SK-N-SH treated with all-trans-retinoic acid at 6 μM for 48 hours (cell line): ENCODE measurements at regions not wholly inside any gene's neighbourhood (a gene's known extent, or its start where the extent isn't known, plus 50 kb on each side); places are given as distances from the start of the nearest gene placed in this dataset.
A peak's percentile ranks its signal among the peaks of the same experiment; 100 is the strongest.

Experiments used
- ATAC-seq: fragments of 200-7000 bp; cut with Tn5 transposase; 3 replicates; pipeline ENCODE4 v1.9.1; 2020; ENCODE audit warnings: mild to moderate bottlenecking, moderate library complexity
- BACH2 ChIP-seq: fragments of 250-450 bp; sonication (Bioruptor Pico); IDR thresholded peaks from 2 replicates; pipeline ENCODE4 v1.9.0; 2021; ENCODE audit warnings: mild to moderate bottlenecking, borderline replicate concordance
- CSDC2 ChIP-seq: fragments of 250-450 bp; sonication (Bioruptor Pico); IDR thresholded peaks from 2 replicates; pipeline ENCODE4 v1.5.0; 2020; ENCODE audit warnings: mild to moderate bottlenecking, moderate library complexity
- ESRRG ChIP-seq: fragments of 250-450 bp; sonication (Bioruptor Pico); IDR thresholded peaks from 2 replicates; pipeline ENCODE4 v1.6.1; 2021; ENCODE audit warnings: mild to moderate bottlenecking
- GLIS3 ChIP-seq: fragments of 250-450 bp; sonication (Bioruptor Pico); IDR thresholded peaks from 2 replicates; pipeline ENCODE4 v1.5.0; 2020; ENCODE audit warnings: mild to moderate bottlenecking, moderate library complexity
- ISL1 ChIP-seq: fragments of 250-450 bp; sonication (Bioruptor Pico); IDR thresholded peaks from 2 replicates; pipeline ENCODE4 v2.1.2; 2022; ENCODE audit warnings: mild to moderate bottlenecking, moderate library complexity
- OSR1 ChIP-seq: fragments of 250-450 bp; sonication (Bioruptor Pico); IDR thresholded peaks from 2 replicates; pipeline ENCODE4 v1.8.0; 2022; ENCODE audit warnings: moderate library complexity, mild to moderate bottlenecking, inconsistent platforms
- PPARA ChIP-seq: fragments of 250-450 bp; sonication (Bioruptor Pico); IDR thresholded peaks from 2 replicates; pipeline ENCODE4 v1.5.0; 2020; ENCODE audit warnings: mild to moderate bottlenecking, borderline replicate concordance
- RARB ChIP-seq: fragments of 250-450 bp; sonication (Bioruptor Pico); IDR thresholded peaks from 2 replicates; pipeline ENCODE4 v1.8.0; 2021; ENCODE audit warnings: mild to moderate bottlenecking, moderate library complexity
- TCF4 ChIP-seq: fragments of 250-450 bp; sonication (Bioruptor Pico); IDR thresholded peaks from 2 replicates; pipeline ENCODE4 v1.8.0; 2021; ENCODE audit warnings: mild to moderate bottlenecking, moderate library complexity, borderline replicate concordance
- TOX ChIP-seq: fragments of 250-450 bp; sonication (Bioruptor Pico); IDR thresholded peaks from 2 replicates; pipeline ENCODE4 v1.8.0; 2021; ENCODE audit warnings: mild to moderate bottlenecking, moderate library complexity, borderline replicate concordance
- ZFP3 ChIP-seq: fragments of 250-450 bp; sonication (Bioruptor Pico); IDR thresholded peaks from 2 replicates; pipeline ENCODE4 v1.5.0; 2020; ENCODE audit warnings: mild to moderate bottlenecking, moderate library complexity
- ZFP30 ChIP-seq: fragments of 450-650 bp; formaldehyde crosslinking; IDR thresholded peaks from 2 replicates; pipeline ENCODE4 v1.5.0; 2022; ENCODE audit warnings: mild to moderate bottlenecking, moderate library complexity
- ZNF565 ChIP-seq: fragments of 450-650 bp; formaldehyde crosslinking; conservative IDR thresholded peaks from 2 replicates; pipeline ENCODE4 v1.5.0; 2020; ENCODE audit warnings: low read depth, mild to moderate bottlenecking, moderate library complexity
- ZNF70 ChIP-seq: fragments of 450-650 bp; formaldehyde crosslinking; IDR thresholded peaks from 2 replicates; pipeline ENCODE4 v1.5.0; 2020; ENCODE audit warnings: mild to moderate bottlenecking, moderate library complexity
- ZNF8 ChIP-seq: fragments of 450-650 bp; formaldehyde crosslinking; IDR thresholded peaks from 2 replicates; pipeline ENCODE4 v1.5.0; 2020; ENCODE audit warnings: mild to moderate bottlenecking, moderate library complexity
- TF ChIP-seq, protein P1 (sequence below): fragments of 250-450 bp; sonication (Bioruptor Pico); IDR thresholded peaks from 2 replicates; pipeline ENCODE4 v1.8.0; 2020; ENCODE audit warnings: mild to moderate bottlenecking, moderate library complexity, borderline replicate concordance
- TF ChIP-seq, protein P2 (sequence below): fragments of 250-450 bp; sonication (Bioruptor Pico); IDR thresholded peaks from 2 replicates; pipeline ENCODE4 v1.5.0; 2020; ENCODE audit warnings: mild to moderate bottlenecking, moderate library complexity
- TF ChIP-seq, protein P3 (sequence below): fragments of 250-450 bp; sonication (Bioruptor Pico); IDR thresholded peaks from 2 replicates; pipeline ENCODE4 v1.5.1; 2020; ENCODE audit warnings: low read depth, mild to moderate bottlenecking, moderate library complexity
- TF ChIP-seq, protein P4 (sequence below): fragments of 250-450 bp; sonication (Bioruptor Pico); IDR thresholded peaks from 2 replicates; pipeline ENCODE4 v1.5.1; 2021; ENCODE audit warnings: mild to moderate bottlenecking, moderate library complexity

DNA sequence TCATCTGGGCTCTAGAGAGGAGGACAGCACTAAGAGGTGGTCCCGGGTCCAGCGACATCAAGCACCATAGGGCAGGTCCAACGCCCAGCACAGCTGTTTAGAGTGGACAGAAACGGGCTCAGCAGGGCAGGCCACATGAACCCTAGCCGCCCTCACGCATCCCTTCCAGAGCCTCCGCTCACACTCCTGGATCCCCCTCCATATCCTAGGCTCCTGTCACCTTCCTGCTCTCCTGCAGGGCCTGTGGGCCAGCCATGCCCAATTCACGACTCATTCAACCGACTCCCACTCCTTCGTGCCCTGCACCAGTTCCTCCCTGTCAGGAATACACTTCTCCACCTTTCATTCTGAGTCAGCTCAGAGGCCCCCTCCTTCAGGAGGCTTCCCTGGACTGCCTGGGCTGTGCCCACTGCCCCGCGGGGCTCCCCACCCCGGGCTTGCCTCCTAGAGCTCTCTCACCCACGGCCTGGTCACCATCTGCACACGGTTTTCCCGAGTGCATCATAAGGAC is 90.2 kb downstream of the LINGO1 start:
- TF ChIP-seq TOX (CRISPR knock-in tag) (no peak), ZNF70 (CRISPR knock-in tag) (no peak), OSR1 (CRISPR knock-in tag) (no peak), RARB (CRISPR knock-in tag) (no peak), ZFP3 (no peak), CSDC2 (CRISPR knock-in tag) (no peak), TCF4 (CRISPR knock-in tag) (no peak), ZNF8 (CRISPR knock-in tag) (no peak), ZFP30 (CRISPR knock-in tag) (no peak), BACH2 (CRISPR knock-in tag) (no peak)
- TF ChIP-seq, protein P1, sequence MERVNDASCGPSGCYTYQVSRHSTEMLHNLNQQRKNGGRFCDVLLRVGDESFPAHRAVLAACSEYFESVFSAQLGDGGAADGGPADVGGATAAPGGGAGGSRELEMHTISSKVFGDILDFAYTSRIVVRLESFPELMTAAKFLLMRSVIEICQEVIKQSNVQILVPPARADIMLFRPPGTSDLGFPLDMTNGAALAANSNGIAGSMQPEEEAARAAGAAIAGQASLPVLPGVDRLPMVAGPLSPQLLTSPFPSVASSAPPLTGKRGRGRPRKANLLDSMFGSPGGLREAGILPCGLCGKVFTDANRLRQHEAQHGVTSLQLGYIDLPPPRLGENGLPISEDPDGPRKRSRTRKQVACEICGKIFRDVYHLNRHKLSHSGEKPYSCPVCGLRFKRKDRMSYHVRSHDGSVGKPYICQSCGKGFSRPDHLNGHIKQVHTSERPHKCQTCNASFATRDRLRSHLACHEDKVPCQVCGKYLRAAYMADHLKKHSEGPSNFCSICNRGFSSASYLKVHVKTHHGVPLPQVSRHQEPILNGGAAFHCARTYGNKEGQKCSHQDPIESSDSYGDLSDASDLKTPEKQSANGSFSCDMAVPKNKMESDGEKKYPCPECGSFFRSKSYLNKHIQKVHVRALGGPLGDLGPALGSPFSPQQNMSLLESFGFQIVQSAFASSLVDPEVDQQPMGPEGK (CRISPR knock-in tag), result no peak
- TF ChIP-seq, protein P2, sequence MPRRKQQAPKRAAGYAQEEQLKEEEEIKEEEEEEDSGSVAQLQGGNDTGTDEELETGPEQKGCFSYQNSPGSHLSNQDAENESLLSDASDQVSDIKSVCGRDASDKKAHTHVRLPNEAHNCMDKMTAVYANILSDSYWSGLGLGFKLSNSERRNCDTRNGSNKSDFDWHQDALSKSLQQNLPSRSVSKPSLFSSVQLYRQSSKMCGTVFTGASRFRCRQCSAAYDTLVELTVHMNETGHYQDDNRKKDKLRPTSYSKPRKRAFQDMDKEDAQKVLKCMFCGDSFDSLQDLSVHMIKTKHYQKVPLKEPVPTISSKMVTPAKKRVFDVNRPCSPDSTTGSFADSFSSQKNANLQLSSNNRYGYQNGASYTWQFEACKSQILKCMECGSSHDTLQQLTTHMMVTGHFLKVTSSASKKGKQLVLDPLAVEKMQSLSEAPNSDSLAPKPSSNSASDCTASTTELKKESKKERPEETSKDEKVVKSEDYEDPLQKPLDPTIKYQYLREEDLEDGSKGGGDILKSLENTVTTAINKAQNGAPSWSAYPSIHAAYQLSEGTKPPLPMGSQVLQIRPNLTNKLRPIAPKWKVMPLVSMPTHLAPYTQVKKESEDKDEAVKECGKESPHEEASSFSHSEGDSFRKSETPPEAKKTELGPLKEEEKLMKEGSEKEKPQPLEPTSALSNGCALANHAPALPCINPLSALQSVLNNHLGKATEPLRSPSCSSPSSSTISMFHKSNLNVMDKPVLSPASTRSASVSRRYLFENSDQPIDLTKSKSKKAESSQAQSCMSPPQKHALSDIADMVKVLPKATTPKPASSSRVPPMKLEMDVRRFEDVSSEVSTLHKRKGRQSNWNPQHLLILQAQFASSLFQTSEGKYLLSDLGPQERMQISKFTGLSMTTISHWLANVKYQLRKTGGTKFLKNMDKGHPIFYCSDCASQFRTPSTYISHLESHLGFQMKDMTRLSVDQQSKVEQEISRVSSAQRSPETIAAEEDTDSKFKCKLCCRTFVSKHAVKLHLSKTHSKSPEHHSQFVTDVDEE, result no peak
- TF ChIP-seq, all 23 proteins: peak for 0
- ATAC-seq, result peak; percentile 37; the same call in 2 of the 3 replicates

DNA sequence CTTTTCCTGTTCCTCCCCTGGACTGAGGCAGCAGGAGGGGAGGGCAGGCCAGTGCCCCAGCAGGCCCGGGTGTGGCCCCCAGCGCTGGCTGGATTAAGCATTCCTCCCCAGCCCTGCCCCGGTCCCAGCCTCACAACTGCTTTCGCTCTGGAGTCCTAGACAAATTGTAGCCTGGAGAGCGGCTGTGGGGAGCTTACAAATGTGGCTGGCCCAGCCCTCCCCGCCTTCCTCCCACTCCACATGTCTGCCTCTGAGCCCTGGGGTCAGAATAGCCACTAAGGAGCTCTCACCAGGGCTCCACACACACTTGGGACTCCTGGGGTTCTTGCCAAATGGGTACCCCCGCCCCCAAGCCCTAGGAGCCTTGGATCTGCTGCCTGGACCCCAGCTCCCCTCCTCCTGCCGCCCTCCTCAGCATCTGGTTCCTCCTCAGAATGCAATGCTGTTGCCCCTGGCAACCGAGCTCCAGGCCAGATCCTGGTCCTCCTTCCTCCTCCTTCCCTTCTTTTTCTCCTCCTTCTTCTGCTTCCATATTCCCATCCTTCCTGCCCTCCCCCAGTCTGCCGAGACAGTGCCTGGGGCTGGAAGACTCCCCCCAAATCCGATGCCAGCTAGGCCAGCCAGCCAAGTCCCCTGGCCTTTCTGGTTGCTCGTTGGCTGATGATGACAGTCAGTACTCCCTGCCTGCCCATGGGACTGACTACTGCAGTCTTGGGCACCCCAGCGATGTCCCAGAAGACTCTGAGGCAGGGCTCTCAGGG is 91.1 kb downstream of the LINGO1 start:
- ATAC-seq, result no peak
- TF ChIP-seq OSR1 (CRISPR knock-in tag) (no peak), ZFP3 (no peak), ESRRG (CRISPR knock-in tag) (no peak), ISL1 (CRISPR knock-in tag) (no peak)
- TF ChIP-seq, protein P3, sequence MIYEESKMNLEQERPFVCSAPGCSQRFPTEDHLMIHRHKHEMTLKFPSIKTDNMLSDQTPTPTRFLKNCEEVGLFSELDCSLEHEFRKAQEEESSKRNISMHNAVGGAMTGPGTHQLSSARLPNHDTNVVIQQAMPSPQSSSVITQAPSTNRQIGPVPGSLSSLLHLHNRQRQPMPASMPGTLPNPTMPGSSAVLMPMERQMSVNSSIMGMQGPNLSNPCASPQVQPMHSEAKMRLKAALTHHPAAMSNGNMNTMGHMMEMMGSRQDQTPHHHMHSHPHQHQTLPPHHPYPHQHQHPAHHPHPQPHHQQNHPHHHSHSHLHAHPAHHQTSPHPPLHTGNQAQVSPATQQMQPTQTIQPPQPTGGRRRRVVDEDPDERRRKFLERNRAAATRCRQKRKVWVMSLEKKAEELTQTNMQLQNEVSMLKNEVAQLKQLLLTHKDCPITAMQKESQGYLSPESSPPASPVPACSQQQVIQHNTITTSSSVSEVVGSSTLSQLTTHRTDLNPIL, result no peak
- TF ChIP-seq, protein P4, sequence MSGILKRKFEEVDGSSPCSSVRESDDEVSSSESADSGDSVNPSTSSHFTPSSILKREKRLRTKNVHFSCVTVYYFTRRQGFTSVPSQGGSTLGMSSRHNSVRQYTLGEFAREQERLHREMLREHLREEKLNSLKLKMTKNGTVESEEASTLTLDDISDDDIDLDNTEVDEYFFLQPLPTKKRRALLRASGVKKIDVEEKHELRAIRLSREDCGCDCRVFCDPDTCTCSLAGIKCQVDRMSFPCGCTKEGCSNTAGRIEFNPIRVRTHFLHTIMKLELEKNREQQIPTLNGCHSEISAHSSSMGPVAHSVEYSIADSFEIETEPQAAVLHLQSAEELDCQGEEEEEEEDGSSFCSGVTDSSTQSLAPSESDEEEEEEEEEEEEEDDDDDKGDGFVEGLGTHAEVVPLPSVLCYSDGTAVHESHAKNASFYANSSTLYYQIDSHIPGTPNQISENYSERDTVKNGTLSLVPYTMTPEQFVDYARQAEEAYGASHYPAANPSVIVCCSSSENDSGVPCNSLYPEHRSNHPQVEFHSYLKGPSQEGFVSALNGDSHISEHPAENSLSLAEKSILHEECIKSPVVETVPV (CRISPR knock-in tag), result no peak

DNA sequence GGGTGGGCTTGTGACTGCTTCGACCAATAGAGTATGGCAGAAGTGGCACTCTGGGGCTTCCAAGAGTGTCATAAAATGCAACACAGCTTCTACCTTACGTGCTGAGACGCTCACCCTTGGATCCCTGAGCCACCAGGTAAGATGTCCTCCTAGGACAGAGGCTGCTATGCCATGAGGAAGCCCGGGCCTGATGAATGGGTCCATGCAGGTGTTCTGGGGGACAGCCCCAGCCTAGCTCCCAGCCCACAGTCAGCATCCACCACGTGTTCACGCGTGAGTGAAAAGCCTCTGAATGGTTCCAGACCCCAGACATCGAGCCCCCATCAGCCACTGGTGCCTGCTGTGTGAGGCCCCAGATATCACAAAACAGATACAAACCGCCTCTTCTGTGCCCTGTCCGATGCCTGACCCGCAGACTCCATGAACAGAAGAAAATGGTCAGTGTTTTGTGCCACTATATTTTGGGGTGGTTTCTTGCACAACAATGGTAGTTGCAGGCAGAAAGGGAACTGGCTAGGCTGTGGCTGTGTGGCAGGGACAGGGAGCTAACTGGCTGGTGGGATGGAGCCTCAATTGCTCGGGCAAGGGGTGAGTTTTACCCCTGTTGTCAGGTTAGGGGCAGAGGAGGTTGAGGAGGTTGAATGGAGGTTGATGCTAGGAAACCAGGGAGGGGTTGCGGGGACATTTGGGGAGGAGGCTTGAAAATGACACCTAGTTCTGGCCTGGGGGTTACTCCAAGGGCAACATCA is 92.2 kb downstream of the LINGO1 start:
- no peak for ATAC-seq
- no peak for TF ChIP-seq BACH2 (CRISPR knock-in tag)
- no peak for TF ChIP-seq ZNF8 (CRISPR knock-in tag)
- TF ChIP-seq ISL1 (CRISPR knock-in tag), result no peak

DNA sequence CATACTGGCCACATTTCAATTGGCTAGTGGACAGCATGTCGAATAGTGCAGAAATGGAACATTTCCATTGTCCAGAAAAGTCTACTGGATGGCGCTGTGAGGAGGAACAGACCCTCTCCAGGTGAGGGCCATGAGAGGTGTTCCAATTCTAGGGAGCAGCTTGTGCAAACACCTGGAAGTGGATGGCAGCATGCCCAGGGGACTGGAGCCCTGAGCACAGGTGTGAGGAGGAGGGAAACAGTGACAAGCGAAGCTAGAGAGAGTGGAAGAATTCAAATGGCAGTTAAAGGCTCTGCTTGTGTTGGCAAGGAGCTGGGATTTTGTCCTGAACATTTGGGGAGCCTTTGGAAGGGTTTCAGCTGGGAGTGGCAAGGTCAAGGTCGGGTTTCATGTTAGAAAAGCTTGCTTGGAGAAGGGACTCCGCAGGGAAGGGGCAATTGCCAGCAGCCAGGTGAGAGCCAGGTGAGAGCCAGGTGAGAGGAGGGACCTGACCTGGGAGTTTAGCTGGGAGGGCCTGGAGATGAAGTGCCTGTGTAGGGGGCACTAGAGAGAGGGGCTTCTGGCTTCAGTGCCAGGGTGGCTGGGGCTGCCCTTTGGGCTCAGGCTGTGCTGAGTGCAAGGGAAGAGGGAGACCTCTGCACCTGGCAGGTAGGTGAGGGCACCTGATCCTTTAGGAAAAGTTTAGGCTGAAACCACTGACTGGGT is 93.8 kb downstream of the LINGO1 start:
- no peak for ATAC-seq
- no peak for TF ChIP-seq RARB (CRISPR knock-in tag)
- TF ChIP-seq, protein P3, result no peak
- no peak for TF ChIP-seq ZFP30 (CRISPR knock-in tag)
- TF ChIP-seq ZFP3, result no peak
- TF ChIP-seq PPARA, result no peak
- no peak for TF ChIP-seq OSR1 (CRISPR knock-in tag)
- no peak for TF ChIP-seq ZNF70 (CRISPR knock-in tag)
- TF ChIP-seq GLIS3 (CRISPR knock-in tag), result no peak
- TF ChIP-seq BACH2 (CRISPR knock-in tag), result no peak
- TF ChIP-seq ZNF565 (CRISPR knock-in tag), result no peak
- TF ChIP-seq TOX (CRISPR knock-in tag), result no peak
- TF ChIP-seq, protein P2, result no peak
